C4-2B (cell line): ENCODE measurements at regions not wholly inside any gene's neighbourhood (a gene's known extent, or its start where the extent isn't known, plus 50 kb on each side); places are given as distances from the start of the nearest gene placed in this dataset.

Experiments
- ZFX ChIP-seq: fragments of 450-650 bp; IDR thresholded peaks from 2 replicates; pipeline ENCODE4 v1.6.1; 2017
- TF ChIP-seq, protein P1 (sequence below): fragments of 450-650 bp; conservative IDR thresholded peaks from 2 replicates; pipeline ENCODE4 v1.5.1; 2017; ENCODE audit warnings: mild to moderate bottlenecking

- TF ChIP-seq, protein P1, sequence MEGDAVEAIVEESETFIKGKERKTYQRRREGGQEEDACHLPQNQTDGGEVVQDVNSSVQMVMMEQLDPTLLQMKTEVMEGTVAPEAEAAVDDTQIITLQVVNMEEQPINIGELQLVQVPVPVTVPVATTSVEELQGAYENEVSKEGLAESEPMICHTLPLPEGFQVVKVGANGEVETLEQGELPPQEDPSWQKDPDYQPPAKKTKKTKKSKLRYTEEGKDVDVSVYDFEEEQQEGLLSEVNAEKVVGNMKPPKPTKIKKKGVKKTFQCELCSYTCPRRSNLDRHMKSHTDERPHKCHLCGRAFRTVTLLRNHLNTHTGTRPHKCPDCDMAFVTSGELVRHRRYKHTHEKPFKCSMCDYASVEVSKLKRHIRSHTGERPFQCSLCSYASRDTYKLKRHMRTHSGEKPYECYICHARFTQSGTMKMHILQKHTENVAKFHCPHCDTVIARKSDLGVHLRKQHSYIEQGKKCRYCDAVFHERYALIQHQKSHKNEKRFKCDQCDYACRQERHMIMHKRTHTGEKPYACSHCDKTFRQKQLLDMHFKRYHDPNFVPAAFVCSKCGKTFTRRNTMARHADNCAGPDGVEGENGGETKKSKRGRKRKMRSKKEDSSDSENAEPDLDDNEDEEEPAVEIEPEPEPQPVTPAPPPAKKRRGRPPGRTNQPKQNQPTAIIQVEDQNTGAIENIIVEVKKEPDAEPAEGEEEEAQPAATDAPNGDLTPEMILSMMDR, result no peak
- TF ChIP-seq ZFX, result no peak
Measured at GRCh38 chr4:163955288-163955687, 460.8 kb downstream of the TMA16 start.
